H7 (cell line): ENCODE measurements at regions not wholly inside any gene's neighbourhood (a gene's known extent, or its start where the extent isn't known, plus 50 kb on each side); places are given as distances from the start of the nearest gene placed in this dataset.
"Not testable (repeated sequence)": the region's sequence is repeated elsewhere in the genome, so short reads cannot be mapped to it uniquely, and the experiment has no call there.

Experiments
- DNase-seq: peaks from one replicate; pipeline ENCODE4 v3.0.0; 2012
- H3K27me3 ChIP-seq: 2 replicates; pipeline ENCODE4 v1.6.0; 2011; ENCODE audit warnings: mild to moderate bottlenecking, low read length; ENCODE audit not compliant: control insufficient read depth, insufficient read depth
- H3K36me3 ChIP-seq: replicated peaks from 2 replicates; pipeline ENCODE4 v1.5.1; 2011; ENCODE audit warnings: low read length; ENCODE audit not compliant: control insufficient read depth, insufficient read depth
- H3K4me3 ChIP-seq: 2 replicates; pipeline ENCODE4 v1.5.1; 2011; ENCODE audit warnings: low read depth, mild to moderate bottlenecking, control low read depth, low read length, moderate library complexity; ENCODE audit not compliant: insufficient read depth

- no peak for DNase-seq
- Histone ChIP-seq H3K36me3 (no peaks in the 10 kb centered on the region), H3K27me3 (no peaks in the 10 kb centered on the region), H3K4me3 (no peak overlapping the region)
Observed at GRCh38 chr5:135279328-135279727, 119.7 kb downstream of the MACROH2A1 start.

DNA sequence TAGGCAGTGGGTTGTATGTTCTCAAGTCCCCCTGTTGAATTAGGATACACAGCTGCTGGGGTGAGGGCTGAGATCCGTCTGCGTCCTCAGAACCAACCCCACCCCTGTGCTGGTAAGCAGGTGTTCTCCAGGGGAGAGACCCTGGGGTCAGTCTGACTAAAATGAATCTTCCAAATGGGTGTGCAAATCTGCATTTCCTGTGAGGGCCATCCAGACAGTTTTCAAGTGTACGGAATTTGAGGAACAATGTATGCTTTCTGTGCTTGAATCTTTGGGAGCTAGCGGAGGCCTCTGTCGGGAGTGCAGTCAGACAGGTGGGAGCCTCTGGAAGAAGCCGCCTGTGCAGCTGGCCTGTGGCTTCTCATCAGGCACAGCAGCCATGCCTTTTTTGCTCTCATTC is 122.9 kb downstream of the MACROH2A1 start:
- no peaks in the 10 kb centered on the region for H3K27me3 ChIP-seq
- no peak overlapping the region for H3K4me3 ChIP-seq
- no peaks in the 10 kb centered on the region for H3K36me3 ChIP-seq
- DNase-seq = no peak

GRCh38 chr5:135273212-135273611 is 125.8 kb downstream of the MACROH2A1 start:
- no peaks in the 10 kb centered on the region for H3K27me3 ChIP-seq
- no peak overlapping the region for H3K4me3 ChIP-seq
- H3K36me3 ChIP-seq = no peaks in the 10 kb centered on the region
- no peak for DNase-seq

DNA sequence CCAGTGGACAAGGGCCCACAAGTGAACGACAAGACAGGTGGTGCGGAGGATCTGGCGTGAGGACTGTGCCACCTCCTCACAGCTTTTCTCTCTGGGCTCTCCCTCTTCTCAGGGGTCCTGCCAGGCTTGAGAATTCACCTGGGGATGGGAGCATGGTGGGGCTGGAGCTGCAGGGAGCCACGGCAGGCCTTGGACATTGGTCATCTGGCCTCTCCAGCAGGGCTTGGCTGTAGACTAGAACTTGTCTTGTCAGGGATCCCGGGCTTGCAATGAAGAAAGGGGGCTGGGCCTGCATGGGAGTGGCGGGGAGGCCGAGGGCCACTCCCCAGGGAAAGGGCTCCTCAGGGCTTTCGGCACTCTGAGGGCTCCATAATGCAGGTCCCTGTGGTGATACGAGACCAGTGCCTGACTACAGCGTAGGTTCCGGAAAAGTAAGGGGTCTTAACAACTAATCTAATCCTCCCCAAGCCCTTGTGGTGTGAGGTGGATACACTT is 126.7 kb downstream of the MACROH2A1 start:
- no peak for DNase-seq
- Histone ChIP-seq H3K36me3 (no peaks in the 10 kb centered on the region), H3K4me3 (no peak overlapping the region), H3K27me3 (no peaks in the 10 kb centered on the region)

DNA sequence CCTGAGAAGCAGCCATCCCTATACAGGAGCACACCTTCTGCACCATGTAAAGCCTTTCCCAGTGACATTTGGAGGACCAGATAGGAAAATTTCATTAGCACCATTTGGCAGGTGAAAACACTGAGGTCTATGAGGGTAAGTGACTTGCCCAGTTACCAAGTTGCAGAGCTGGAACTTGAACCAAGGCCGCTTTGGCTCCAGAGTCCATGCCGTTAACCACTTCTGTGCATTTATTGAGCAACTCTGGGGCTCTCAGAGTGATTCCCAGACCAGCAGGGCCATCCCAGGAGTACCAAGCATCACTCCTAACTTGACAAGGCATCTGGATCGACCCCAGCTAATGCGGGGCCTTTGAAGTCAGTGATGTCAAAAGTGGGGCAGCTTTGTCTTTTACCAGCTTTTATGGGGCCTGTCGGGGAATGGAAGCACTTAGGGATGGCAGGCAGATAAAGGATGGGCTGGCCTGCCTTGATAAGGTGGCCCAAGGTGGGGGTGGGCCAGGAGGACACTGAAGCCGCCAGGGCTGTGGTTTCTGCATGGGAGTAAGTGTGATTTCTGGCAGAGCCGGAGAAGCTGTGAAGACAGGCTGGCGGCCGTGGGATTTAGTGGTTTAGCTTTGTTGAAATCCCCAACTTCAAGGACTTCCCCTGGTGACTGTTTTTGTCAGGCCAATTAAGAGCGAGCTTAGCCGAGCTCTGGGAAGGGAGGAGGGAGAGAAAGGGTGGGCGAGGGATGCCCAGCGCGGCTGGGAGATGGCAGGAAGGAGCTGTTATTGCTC is 127.3 kb downstream of the MACROH2A1 start:
- Histone ChIP-seq H3K27me3 (no peaks in the 10 kb centered on the region), H3K36me3 (no peaks in the 10 kb centered on the region), H3K4me3 (no peak overlapping the region)
- DNase-seq = no peak

GRCh38 chr5:135269931-135270421 is 129.1 kb downstream of the MACROH2A1 start:
- no peak for DNase-seq
- H3K4me3 ChIP-seq = no peak overlapping the region
- H3K27me3 ChIP-seq = no peaks in the 10 kb centered on the region
- H3K36me3 ChIP-seq = no peaks in the 10 kb centered on the region

DNA sequence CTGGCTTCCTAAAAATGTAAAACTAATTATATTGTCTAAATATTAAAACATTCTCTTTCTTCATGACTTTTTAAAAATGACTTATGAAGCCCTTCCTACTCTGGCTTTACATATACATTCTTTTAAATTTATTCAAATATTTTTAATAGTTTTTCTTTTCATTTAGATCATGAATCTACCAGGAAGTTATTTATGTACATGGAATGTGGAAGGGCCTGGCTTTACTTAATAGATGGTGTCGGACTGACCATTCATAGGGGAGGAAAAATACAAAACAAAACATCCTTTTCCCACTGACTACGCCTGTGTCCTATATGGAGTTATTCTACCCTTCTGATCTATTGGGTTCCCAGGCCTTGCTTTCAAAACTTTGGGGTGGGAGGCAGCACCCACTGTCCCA is 129.8 kb downstream of the MACROH2A1 start:
- no peaks in the 10 kb centered on the region for H3K36me3 ChIP-seq
- no peaks in the 10 kb centered on the region for H3K27me3 ChIP-seq
- DNase-seq = no peak
- H3K4me3 ChIP-seq = no peak overlapping the region

DNA sequence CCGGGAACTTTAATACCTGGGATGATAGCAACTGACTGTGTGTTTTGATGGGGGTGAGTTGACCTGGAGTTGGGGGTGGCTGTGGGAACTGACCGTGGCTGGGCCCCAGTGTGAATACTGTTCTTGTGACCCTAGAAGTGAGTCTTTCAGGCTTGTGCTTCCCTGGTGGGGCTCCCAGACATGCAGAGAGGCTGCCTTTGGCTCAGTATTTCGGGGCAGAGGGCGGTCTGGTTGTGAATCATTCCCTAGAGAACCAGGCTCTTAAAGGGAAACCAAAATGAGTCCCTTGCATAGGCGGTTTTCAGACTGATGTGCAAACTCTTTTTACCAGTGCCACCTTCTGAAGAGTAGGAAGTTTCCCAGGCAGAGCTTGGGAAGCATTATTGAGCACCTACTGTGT is 132.1 kb downstream of the MACROH2A1 start:
- DNase-seq = no peak
- Histone ChIP-seq H3K4me3 (no peak overlapping the region), H3K27me3 (no peaks in the 10 kb centered on the region), H3K36me3 (no peaks in the 10 kb centered on the region)

DNA sequence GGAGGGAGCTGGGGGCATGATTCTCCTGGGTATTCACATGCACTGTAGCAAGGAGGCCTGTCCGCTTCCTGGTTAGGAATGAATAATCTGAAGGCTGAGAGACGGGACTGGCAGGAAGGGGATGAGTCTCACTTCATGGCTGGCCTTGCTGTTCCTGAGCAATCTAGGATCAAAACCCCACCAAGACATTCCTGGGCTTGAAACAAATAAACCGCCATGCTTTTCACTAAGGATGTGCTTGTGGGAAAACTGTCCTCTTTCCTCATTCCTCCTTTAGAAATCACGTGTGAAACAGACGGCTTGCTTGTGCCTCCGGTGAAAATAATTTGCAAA is 132.8 kb downstream of the MACROH2A1 start:
- no peak for DNase-seq
- Histone ChIP-seq H3K27me3 (no peaks in the 10 kb centered on the region), H3K4me3 (no peak overlapping the region), H3K36me3 (no peaks in the 10 kb centered on the region)

- DNase-seq = no peak
- H3K27me3 ChIP-seq = no peaks in the 10 kb centered on the region
- no peak overlapping the region for H3K4me3 ChIP-seq
- H3K36me3 ChIP-seq = no peaks in the 10 kb centered on the region
Observed at GRCh38 chr5:135265497-135266302, 133.3 kb downstream of the MACROH2A1 start.

DNA sequence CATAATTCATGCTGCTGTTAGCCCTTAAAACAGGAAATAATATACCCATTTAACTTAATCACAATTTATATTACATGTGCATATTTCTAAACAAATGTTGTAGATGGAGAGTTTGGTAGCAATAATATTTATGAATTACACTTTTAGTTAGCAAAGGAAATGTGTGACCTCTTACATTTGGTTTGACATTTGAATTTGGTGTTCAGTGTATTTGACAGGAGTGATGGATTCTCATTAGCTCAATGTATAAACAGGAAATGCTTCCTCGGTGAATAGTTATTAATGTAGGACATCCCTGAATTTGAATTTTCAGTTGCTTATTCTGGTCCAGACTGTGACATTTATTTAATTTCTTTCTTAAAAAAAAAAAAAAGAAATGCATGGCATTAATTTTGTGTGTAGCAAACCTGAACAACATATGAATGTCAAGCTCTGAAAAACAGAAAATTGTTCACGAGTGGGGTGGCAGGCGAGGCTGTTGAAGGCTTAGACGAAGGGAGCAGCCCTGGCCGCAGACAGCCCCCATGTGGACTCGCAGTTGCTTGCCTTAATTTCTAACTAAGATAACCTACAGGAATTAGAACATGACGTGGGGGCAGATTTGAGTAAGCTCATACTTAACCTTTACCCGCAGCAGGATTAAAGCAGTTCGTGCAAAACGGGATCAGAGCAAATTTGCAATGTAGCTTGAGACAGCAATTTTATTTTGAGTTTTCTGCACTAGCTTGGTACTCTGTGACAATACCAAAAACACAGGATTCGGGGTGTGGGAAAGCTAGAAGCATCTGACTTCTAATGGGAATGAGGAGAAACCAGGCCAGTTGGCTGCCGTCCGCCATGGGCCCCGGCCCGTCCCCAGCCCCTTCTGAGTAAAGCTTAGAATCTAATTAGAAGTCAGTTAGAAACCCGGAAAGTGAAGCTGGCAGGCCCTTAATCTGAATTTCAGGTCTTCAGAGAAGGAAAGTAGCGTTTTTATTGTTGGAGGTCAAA is 134.3 kb downstream of the MACROH2A1 start:
- DNase-seq = no peak
- H3K4me3 ChIP-seq = no peak overlapping the region
- H3K36me3 ChIP-seq = no peaks in the 10 kb centered on the region
- no peaks in the 10 kb centered on the region for H3K27me3 ChIP-seq

GRCh38 chr5:135263022-135263668 is 135.9 kb downstream of the MACROH2A1 start:
- no peak for DNase-seq
- Histone ChIP-seq H3K4me3 (no peak overlapping the region), H3K27me3 (no peaks in the 10 kb centered on the region), H3K36me3 (no peaks in the 10 kb centered on the region)

- no peak for DNase-seq
- no peaks in the 10 kb centered on the region for H3K27me3 ChIP-seq
- no peaks in the 10 kb centered on the region for H3K36me3 ChIP-seq
- no peak overlapping the region for H3K4me3 ChIP-seq
Observed at GRCh38 chr5:135262364-135262763, 136.7 kb downstream of the MACROH2A1 start.

DNA sequence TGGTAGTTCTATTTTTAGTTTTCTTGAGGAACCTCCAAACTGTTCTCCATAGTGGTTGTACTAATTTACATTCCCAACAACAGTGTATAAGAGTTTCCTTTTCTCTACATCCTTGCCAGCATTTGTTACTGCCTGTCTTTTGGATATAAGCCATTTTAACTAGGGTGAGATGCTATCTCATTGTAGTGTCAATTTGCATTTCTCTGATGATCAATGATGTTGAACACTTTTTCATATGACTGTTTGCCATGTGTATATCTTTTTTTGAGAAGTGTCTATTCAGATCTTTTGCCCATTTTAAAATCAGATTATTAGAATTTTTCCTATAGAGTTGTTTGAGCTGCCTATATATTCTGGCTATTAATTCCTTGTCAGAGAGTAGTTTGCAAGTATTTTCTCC is 138.9 kb downstream of the MACROH2A1 start:
- H3K36me3 ChIP-seq, H3K27me3 ChIP-seq, H3K4me3 ChIP-seq, DNase-seq: not testable (repeated sequence)
